ENCODE measurements at regions not wholly inside any gene's neighbourhood (a gene's known extent, or its start where the extent isn't known, plus 50 kb on each side); places are given as distances from the start of the nearest gene placed in this dataset.

DNA sequence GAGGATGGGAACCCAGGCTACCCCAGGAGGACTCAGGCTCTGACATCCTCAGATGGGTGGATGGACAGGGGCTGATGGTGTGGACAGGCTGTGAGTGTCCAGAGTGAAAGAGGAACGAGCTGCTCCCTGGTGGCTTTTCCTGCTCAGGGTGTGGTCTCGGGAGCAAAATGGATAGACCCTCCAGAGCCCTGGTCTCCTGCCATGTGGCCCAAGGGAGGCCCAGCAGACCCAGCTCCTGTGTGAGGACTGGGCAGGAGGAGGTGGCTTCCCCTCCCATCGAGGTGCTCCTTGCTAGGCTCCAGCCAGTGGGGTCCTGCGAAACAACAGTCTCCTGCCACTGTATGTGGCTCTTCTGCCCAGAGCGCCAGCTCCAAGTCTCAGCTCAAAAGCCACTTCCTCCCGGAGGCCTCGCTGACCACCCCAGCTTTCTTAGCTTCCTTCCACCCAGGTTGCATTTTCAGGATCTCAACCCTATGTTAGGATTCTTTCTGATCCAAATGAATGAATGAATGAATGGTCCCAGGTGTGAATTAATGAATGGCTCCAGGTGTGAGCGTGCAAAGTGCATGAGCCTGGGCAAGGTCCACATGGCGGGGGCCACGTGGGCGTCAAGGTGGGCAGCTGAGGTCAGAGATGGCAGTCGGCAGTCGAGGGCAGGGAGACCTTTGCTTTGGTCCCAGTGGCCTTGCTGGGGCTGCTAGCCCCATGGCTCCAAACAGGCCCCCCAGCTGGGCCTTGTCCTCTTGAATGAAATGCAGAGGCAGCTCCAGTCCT, 120.3 kb upstream of the CIBAR2 start:
- H3K4me3 Mint-ChIP-seq (ENCODE audit: unreplicated experiment), result no peak overlapping the region
- no peak for DNase-seq (ENCODE audit: low read depth)
- no peak overlapping the region for H3K27ac Mint-ChIP-seq (ENCODE audit: unreplicated experiment)
- no peak for FAIRE-seq
- H3K9me3 Mint-ChIP-seq (ENCODE audit: unreplicated experiment), result peaks cover 3% of the 10 kb centered on the region
- H3K9me3 ChIP-seq (ENCODE audit: insufficient read depth, low read depth, low read length), result no peaks in the 10 kb centered on the region
- H4K20me1 ChIP-seq (ENCODE audit: insufficient read depth, low read length), result peaks cover 46% of the 10 kb centered on the region
- H3K27ac ChIP-seq (ENCODE audit: low read depth, low read length), result no peak overlapping the region
- no peak overlapping the region for H2AFZ ChIP-seq (ENCODE audit: low read depth, low read length)
- H3K79me2 ChIP-seq (ENCODE audit: insufficient read depth, low read length), result peaks cover 12% of the 10 kb centered on the region
- H3K4me3 ChIP-seq (ENCODE audit: insufficient read depth, low read depth, low read length), result no peak overlapping the region
- no peaks in the 10 kb centered on the region for H3K36me3 ChIP-seq (ENCODE audit: insufficient read depth, low read length)
- H3K27me3 ChIP-seq (ENCODE audit: insufficient read depth, low read length), result no peaks in the 10 kb centered on the region
- H3K27me3 Mint-ChIP-seq (ENCODE audit: low read depth, unreplicated experiment), result peaks cover 3% of the 10 kb centered on the region
- TF ChIP-seq, protein P1, sequence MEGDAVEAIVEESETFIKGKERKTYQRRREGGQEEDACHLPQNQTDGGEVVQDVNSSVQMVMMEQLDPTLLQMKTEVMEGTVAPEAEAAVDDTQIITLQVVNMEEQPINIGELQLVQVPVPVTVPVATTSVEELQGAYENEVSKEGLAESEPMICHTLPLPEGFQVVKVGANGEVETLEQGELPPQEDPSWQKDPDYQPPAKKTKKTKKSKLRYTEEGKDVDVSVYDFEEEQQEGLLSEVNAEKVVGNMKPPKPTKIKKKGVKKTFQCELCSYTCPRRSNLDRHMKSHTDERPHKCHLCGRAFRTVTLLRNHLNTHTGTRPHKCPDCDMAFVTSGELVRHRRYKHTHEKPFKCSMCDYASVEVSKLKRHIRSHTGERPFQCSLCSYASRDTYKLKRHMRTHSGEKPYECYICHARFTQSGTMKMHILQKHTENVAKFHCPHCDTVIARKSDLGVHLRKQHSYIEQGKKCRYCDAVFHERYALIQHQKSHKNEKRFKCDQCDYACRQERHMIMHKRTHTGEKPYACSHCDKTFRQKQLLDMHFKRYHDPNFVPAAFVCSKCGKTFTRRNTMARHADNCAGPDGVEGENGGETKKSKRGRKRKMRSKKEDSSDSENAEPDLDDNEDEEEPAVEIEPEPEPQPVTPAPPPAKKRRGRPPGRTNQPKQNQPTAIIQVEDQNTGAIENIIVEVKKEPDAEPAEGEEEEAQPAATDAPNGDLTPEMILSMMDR (IDR thresholded peaks at IDR 0.05; ENCODE audit: insufficient read depth, low read depth, low read length), result no peak
- TF ChIP-seq EZH2 (IDR thresholded peaks at IDR 0.05; ENCODE audit: insufficient read depth, low read length), result no peak
- no peak overlapping the region for H3K4me2 ChIP-seq (ENCODE audit: low read length)
- peaks cover 4% of the 10 kb centered on the region for H3K36me3 Mint-ChIP-seq (ENCODE audit: low read depth, unreplicated experiment)
- H3K4me1 ChIP-seq (ENCODE audit: insufficient read depth, low read length), result peaks cover 52% of the 10 kb centered on the region
- no peak overlapping the region for H3K9ac ChIP-seq (ENCODE audit: low read length)
- peaks cover 13% of the 10 kb centered on the region for H3K4me1 Mint-ChIP-seq (ENCODE audit: low read depth, unreplicated experiment)

DNA sequence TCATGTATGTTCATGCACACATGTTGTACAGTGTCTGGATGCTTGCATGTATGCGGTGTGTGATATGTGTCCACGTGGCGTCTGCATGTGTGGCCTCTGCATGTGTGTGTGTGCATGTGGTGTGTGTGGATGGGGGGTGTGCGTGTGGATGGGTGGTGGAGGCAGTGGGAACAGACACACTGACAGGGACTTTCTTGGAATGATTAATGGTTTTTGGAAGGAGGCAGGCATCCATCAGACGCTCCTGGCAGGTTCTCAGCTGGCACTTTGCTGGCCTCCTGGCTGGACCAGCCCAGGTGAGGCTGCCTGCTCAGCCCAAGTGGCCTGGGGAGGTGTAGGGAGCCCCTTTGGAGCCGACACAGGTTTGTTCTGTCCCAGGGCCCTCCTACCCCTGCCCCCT, 121.2 kb upstream of the CIBAR2 start:
- no peak for TF ChIP-seq EZH2 (IDR thresholded peaks at IDR 0.05; ENCODE audit: insufficient read depth, low read length)
- TF ChIP-seq, protein P1 (IDR thresholded peaks at IDR 0.05; ENCODE audit: insufficient read depth, low read depth, low read length), result no peak
- Histone ChIP-seq H3K4me3 (ENCODE audit: insufficient read depth, low read depth, low read length) (no peak overlapping the region), H3K4me1 (ENCODE audit: insufficient read depth, low read length) (peaks cover 51% of the 10 kb centered on the region), H3K27ac (ENCODE audit: low read depth, low read length) (no peak overlapping the region), H3K4me2 (ENCODE audit: low read length) (no peak overlapping the region), H3K79me2 (ENCODE audit: insufficient read depth, low read length) (peaks cover 11% of the 10 kb centered on the region), H2AFZ (ENCODE audit: low read depth, low read length) (no peak overlapping the region), H3K27me3 (ENCODE audit: insufficient read depth, low read length) (no peaks in the 10 kb centered on the region), H3K9ac (ENCODE audit: low read length) (no peak overlapping the region), H3K36me3 (ENCODE audit: insufficient read depth, low read length) (no peaks in the 10 kb centered on the region), H3K9me3 (ENCODE audit: insufficient read depth, low read depth, low read length) (no peaks in the 10 kb centered on the region), H4K20me1 (ENCODE audit: insufficient read depth, low read length) (peaks cover 41% of the 10 kb centered on the region)
- no peak overlapping the region for H3K4me3 Mint-ChIP-seq (ENCODE audit: unreplicated experiment)
- H3K9me3 Mint-ChIP-seq (ENCODE audit: unreplicated experiment), result peaks cover 3% of the 10 kb centered on the region
- FAIRE-seq, result no peak
- peaks cover 3% of the 10 kb centered on the region for H3K27me3 Mint-ChIP-seq (ENCODE audit: low read depth, unreplicated experiment)
- no peak for DNase-seq (ENCODE audit: low read depth)
- H3K27ac Mint-ChIP-seq (ENCODE audit: unreplicated experiment), result no peak overlapping the region
- peaks cover 7% of the 10 kb centered on the region for H3K4me1 Mint-ChIP-seq (ENCODE audit: low read depth, unreplicated experiment)
- H3K36me3 Mint-ChIP-seq (ENCODE audit: low read depth, unreplicated experiment), result peaks cover 3% of the 10 kb centered on the region
